IPS-NIHi7 (cell line): ENCODE measurements at regions not wholly inside any gene's neighbourhood (a gene's known extent, or its start where the extent isn't known, plus 50 kb on each side); places are given as distances from the start of the nearest gene placed in this dataset.
A peak's percentile ranks its signal among the peaks of the same experiment; 100 is the strongest.
"Not testable (repeated sequence)": the region's sequence is repeated elsewhere in the genome, so short reads cannot be mapped to it uniquely, and the experiment has no call there.

Experiments
- DNase-seq: peaks from one replicate; pipeline ENCODE4 v3.0.0; 2012; ENCODE audit warnings: mixed read lengths; ENCODE audit errors: extremely low spot score

DNA sequence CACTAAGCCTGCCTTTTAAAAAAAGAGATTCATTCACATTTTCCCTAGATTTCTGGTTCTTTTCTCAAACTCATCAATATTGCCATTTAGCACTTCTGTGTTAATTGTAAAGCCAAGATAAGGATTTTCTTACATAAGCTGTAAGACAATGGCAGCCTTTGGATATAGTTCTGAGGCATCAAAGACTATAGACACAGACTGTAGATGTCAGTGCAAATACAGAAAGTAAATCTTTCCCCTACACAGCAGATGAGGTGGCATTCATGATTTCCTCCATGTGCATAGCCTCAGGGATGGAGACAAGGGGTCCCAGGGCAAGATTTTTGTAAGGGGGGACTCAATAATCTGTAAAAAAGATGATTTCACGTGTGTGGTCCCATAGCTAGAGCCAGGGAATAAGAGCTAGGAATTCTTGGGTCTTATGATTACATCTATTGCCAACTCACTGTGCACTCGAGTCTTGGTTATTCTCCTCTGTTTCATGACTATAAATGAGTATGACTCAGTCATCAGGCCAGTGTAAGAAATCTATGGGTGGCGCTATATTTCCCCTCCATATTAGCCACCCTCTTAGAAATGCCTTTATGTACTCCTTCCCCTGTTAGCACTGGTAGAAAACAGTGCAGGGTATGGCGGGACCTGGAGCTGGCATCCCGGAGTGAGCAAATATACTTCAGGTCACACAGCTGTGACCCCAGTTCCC is 207.5 kb downstream of the EXOC5 start:
- DNase-seq: no peak

DNA sequence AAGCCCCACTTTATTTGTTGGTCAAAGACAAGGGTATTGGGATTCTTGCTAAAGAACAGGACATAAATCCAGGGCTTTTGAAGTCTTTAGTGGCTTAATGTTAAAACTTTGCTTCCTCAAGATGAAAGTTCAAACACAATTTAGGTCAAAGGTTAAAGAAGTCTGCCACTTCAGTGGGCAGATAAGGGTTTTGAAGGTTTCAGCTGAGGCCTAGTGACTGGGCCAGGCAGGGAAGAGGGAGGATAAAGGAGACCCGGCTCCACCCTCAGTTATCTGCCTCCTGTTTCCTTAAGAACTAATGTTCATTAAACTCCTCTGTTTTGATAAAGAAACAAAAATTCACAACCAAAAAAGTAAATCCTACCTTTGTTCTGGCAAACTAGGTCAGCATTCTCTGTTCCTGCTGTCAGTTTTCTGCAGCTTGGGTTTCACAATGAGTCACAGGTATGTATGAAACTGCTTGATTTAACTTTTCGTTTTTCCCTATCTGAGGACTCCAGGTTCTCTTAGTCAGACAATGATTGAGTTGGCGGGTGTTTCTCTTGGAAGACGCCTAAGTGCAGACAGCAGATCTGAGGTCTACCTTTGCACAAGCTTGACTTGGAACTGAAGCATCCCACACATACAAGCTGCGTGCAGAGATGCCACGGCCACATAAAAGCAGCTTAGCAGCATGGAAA is 208.3 kb downstream of the EXOC5 start:
- DNase-seq: no peak

DNA sequence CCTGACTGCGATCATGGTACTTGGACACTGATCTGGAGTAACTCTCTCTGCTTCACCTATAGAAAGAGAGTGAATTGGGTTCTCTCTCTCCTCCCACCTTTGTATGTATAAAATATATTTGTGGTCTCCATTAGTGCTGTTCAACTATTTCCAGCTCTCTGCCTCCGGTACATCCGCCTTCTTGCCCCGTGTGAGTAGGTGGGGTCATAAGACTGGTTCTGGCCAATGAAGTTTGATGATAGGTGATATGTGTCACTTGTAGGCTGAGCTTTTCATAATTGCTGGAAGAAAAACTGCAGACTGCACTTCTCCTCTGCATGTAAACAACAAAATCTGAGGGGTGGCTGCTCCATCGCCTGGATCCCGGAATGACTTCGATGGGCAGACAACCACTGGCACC is 210.4 kb downstream of the EXOC5 start:
- DNase-seq: no peak

DNA sequence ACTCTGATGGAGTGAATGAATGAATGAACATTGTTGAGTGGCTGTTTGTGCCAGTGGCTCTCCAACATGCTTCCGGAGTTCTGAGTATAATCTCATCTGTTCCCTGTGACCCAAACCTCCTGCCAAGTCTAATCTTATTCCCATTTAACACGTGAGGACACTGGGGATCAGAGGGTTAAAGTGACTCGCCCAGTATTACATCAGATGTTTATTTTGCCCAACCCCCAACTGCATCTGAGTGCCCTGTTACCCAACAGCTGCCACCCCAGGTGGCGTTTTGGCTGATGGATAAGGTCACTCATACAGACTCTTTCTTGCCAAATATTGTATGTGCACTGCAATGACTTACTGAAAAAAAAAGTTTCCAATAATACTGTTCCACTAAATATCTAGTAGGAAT is 210.9 kb downstream of the EXOC5 start:
- DNase-seq: peak; percentile 31

DNA sequence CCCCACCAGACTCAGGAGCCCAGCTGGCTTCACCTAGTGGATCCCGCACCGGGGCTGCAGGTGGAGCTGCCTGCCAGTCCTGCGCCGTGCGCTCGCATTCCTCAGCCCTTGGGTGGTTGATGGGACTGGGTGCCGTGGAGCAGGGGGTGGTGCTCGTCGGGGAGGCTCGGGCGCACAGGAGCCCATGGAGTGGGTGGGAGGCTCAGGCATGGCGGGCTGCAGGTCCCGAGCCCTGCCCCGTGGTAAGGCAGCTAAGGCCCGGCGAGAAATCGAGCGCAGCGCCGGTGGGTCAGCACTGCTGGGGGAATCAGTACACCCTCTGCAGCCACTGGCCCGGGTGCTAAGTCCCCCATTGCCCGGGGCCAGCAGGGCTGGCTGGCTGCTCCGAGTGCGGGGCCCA is 212.2 kb downstream of the EXOC5 start:
- not testable (repeated sequence) for DNase-seq

DNA sequence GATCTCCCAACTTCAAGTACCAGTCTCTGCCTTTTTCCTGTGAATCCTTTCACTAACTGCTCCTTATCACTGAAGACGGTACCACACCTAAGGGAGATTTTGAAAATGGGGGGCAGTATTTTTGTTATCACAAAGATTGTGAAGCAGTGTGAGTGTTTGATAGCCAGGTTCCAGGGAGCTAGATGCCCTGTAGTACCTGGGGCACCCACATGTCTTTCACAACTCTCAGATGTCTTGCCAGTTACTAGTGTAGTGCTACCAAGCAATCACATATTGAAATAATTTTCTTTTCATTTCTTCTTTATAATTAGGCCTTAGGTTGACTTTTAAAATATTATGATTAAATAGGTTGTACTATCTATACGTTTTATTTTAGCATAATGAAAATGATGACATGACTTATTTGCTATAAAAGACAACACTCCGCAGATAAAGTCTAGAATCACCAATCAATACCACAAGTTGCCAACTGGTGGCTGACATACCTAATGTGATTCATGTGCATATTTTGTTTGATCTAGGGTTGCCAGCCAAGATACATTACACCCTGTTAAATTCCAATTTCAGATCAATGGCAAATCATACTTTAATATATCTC is 215.9 kb downstream of the EXOC5 start:
- DNase-seq: no peak

DNA sequence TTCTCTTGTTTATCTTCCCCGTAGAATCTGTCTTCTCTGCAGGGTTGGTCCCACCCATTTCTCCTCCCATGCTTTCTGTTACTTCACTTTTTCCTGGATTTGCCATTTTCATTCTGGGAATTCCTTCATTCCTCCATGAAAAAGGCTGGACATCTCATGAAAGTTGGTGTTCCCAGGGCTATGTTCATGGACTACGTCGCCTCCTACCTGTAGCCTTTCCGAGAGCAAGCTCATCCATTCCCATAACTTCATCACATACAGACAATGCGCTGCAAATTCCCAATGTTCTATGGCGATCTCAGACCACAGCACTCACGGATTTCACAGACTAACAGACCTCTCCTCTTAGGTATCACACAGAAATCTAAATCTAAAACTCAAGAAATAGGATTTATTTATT is 217.1 kb downstream of the EXOC5 start:
- DNase-seq: peak; percentile 36

DNA sequence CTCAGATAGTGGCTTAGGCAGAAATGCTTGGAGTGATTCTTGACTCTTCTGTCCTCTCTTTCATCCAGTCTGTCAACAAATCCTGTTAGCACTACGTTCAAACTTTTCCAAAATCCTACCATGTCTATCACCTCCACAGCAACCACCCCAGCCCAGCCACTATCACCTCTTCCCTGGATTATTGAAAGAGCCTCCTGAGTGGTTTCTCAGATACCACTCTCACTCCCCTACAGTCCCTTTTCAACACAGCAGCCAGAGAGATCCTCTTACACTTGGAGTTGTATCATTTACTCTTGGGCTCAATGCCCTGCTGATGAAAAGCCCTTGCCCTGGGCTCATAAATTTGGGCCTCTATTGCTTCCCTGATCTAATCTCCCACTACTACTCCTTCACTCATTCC is 218.9 kb downstream of the EXOC5 start:
- no peak for DNase-seq

DNA sequence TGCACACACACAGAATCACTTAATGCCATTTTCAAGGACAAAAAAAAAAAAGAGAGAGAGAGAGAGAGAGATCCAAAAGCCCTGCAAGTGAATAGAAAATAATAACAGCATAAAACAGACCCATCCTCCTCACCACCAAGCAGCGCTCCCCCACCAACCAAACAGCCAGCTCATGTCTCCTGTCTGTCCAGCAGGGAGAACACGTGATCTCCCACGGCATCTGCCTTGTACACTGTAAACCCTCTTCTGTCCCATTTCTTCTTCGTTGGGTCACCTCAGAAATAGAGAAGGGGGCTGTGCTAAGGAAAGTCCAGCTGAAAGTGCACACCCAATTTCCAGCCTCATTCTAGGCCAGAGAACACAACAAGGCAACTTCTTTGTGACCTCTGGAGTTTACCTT is 222.5 kb downstream of the EXOC5 start:
- DNase-seq: no peak

DNA sequence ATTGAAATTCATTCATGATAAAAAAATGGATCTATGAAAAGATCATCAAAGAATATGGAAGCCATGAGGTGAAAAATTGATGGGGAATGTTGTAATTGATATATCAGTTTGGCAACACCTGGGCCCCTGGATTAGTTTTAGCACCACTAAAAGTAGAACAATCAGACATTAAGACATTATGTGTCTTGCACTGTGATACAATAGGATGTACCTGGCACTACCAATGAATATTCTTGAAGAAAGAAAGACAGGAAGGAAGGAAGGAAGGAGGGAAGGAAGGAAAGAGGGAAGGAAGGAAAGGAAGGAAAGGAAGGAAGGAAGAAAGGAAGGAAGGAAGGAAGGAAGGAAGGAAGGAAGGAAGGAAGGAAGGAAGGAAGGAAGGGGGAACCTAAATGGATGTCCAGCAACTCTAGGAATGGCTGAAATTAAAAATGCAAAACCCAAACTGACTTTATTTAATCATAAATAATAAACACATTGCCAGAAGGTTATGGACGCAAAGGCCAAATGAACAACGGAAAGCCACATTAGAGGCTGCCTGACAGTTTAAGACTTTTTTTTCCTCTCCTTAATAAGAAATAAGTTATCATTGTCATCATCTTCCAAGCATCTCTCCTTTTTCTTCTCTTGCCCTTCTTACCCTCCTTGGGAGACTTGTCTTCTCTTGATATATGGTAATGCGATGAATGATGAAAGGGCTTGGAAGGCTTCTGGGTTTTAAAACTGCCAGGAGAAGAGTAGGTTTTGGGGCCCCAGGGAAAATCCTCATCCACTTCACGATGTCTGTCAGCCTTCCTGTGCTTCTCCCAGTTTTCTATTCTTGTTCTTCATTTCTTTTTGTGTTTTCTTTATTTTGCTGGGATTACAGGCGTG is 224.4 kb downstream of the EXOC5 start:
- not testable (repeated sequence) for DNase-seq

DNA sequence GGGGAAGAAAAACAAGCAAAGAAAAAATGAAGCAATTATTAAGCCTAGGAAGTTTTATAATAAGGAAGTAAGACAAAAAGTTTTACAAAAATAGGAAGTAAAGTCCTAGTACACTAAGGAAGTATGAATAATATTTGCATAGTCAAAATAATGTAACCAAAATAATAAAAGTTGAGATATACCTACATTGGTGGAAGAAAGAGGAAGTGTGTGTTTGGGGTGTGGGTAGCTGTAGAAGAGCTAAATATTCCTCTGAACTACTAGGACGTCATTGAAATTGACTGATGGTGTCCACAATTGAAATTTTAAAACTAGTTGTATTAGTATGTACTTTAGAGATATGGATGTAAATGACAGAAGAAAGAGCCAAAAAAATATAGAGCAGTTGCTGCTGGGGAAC is 228.4 kb upstream of the OTX2 start:
- no peak for DNase-seq

DNA sequence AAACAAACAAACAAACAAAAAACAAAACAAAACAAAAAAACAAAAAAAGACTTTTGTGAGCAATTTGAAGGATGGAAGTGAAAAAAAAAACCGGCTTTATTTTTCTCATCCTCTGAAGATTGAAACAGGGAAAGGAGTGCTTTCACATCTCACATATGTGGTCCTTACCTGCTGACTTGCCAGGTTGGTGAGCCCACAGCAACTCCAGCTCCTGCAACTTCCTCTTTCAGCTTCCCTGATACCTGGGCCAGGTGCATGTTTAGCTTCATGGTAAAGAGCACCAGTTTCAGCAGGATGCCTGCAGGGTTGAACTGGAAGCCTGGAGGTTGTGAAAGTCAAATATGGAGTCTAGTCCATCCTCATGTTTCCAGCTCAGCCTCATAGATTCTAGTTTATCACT is 221.2 kb upstream of the OTX2 start:
- DNase-seq: no peak

DNA sequence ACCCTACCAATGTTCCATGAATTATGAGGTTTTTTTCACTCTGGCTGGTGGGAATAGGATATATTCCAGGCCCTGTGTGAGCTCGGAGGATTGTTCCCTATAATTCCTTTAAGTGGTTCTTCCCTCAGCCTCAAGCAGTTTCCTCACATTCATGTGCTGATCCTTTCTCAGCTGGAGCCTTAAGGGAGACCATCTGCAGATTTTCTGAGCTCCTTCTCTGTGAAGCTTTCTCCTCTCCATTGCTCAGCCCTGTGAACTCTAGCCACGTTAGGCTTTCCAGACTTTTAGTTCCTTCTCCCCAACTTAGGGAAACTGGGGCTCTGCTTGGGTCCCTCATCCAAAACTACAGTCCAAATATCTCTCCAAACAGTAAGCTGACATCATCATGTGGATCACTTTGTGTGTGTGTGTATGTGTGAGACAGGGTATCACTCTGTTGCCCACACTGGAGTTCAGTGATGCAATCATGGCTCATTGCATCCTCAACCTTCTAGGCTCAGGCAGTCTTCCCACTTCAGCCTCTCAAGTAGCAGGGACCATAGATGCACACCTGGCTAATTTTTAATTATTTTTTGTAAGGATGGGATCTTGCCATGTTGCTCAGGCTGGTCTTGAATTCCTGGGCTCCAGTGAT is 219.5 kb upstream of the OTX2 start:
- peak; percentile 60 for DNase-seq

DNA sequence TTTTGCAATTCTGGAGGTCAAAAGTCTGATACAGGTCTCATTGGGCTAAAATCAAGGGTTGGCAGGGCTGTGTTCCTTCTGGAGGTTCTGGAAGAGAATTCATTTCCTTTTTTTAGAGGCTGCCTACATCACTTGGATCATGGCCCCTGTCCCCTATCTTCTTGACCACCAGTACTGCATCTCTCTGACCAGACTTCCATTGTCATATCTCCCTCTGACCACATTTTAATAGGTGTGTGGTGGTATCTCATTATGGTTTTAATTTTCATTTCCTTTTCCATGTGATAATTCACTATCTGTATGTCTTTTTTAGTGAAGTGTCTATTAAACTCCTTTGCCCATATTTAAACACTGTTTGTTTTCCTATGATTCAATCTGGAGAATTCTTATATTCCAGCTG is 215.2 kb upstream of the OTX2 start:
- no peak for DNase-seq

DNA sequence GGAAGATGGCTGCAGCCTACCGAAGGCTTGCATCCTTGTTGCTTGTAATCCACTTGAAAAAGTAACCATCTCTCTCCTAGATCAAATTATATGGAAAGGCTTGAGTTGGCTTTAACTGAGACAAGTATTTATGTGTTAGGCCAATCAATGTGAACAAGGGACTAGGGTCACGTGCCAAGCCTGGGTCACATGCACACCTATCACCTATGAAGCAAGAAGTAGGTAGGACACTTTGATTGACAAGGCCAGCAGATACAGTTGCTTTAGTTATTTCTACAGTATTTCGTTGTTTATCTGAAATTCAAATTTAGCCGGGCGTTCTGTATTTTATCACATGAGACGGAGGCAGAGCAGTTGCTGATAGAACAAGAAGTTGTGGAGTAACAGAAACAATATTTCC is 212.3 kb upstream of the OTX2 start:
- DNase-seq: no peak

DNA sequence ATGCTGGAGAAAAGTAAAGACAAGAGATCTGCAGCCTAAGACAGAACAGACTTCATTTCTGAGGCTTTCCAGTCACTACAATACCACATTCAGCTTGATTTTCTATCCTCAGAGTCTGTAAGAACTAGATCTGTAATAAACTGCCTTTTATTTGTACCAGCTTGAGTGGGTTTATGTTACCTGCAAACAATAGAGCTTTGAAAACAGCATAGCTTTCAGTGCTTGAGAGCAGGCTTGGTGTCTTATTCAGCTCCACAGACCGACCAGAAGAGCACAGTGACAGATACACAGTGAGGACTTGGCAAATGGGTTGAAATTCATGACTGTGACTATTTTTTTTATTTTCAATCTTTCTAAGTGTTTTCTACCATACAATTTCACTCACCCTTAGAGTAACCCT is 207.8 kb upstream of the OTX2 start:
- DNase-seq: no peak

DNA sequence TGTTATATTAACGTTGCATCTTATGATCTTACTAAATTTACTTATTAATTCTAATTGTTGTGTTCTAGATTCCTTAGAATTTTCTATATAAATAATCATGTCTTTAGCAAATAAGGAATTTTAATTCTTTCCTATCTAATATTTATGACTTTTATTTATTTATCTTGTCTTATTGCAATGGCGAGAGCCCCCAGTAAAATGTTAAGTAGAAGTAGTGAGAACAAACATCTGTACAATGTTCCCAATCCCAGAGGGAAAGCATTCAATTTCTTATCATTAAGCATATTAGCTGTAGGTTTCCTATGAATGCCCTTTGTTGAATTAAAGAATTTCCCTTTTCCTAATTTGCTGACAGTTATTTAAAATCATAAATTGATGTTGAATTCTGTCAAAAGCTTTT is 203.7 kb upstream of the OTX2 start:
- no peak for DNase-seq

DNA sequence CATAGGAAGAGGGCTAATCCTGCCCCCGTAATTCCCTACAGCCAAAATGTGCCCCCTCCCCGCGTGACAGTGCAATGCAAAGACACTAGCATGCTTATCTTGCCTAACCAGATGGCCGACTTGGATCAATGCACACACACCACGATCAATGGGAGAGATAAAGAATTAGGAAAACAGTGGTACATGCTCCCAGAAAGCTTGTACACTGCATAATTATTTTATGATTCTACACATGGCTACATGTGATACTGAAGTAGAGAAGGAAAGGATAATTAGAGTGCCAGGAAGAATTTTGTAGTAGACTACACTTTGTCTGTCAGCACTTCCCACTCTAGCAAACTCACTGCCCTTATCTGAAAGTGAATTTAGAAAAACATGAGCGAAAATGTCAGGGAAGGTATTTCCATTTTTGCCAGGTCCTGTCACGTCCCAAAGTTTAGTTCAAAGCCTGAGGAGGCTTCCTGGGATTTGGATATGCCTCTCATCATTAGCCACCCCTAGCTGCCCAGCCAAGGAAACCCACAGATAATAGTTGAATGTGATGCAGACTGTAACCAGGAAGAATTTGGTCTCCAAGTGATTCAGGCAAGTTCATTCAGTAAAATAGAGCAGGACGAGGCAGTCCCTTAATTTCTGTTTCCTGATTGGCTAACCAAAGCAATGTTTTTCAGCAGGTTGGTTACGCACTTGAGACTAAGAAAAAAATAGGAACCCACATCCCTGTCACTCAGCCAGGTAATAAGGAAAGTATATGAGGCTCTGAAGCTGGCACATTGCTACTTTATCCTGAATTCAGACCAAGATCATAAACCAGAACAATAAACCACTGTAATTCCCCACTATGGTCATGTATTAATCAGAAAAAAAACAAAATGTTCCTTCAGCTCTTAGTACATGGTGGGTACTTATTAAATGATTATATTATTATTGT is 199.6 kb upstream of the OTX2 start:
- no peak for DNase-seq

DNA sequence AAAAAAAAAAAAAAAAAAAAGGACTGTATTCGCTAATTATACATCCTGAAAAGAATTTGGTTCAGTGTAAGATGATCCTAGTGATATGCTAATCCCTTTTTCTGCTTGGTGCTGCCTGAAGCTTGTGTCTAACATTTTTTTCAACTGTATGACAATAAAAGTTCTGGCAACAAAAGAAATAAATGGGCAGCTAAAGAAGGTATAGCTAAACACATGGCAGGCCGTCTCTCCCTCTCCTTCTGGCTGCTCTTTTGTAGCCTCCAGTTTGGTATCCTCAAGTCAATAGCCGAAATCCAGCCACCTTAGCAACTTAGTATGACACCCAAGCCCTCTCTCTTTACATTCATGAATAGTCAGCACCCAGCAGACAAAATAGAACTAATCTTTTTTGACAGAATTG is 198.3 kb upstream of the OTX2 start:
- DNase-seq: peak; percentile 19

DNA sequence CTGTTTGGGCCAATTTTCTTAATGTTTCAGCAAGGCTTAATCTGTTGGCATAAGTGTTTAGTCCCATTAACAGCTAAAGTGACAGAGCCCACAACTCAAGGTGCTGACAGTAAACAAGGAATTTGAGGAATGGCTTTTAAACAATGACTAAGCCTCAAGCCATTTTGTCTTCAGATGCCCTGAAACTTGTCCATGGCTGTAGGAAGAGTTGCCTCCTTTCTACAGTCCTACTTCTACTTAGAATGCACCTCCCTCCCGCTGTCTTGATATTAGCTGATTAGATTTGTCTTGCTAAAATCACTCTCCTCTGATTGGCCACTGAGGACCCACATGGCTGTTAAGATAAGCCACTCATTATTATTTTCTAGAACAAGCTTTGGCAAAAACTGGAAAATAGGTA is 188.4 kb upstream of the OTX2 start:
- DNase-seq: peak; percentile 52
